ENCODE measurements at regions not wholly inside any gene's neighbourhood (a gene's known extent, or its start where the extent isn't known, plus 50 kb on each side); places are given as distances from the start of the nearest gene placed in this dataset.
"Not testable (repeated sequence)": the region's sequence is repeated elsewhere in the genome, so short reads cannot be mapped to it uniquely, and the experiment has no call there.

GRCh38 chr7:125820495-125820894, 890.9 kb upstream of the POT1 start:
- no peak for TF ChIP-seq CTCF (IDR thresholded peaks at IDR 0.05; ENCODE audit: insufficient read depth, low read depth, low read length)

GRCh38 chr7:125814100-125814499, 884.5 kb upstream of the POT1 start:
- no peak overlapping the region for H3K4me3 ChIP-seq (ENCODE audit: low read depth, low read length)
- no peak for DNase-seq (ENCODE audit: low read depth)
- TF ChIP-seq CTCF (IDR thresholded peaks at IDR 0.05; ENCODE audit: insufficient read depth, low read depth, low read length) = no peak

More at GRCh38 chr7:125820495-125820894, 890.9 kb upstream of the POT1 start:
- no peak for DNase-seq (ENCODE audit: low read depth)
- H3K4me3 ChIP-seq (ENCODE audit: low read depth, low read length) = no peak overlapping the region

GRCh38 chr7:125806491-125806890, 876.9 kb upstream of the POT1 start:
- H3K4me3 ChIP-seq (ENCODE audit: low read depth, low read length); DNase-seq (ENCODE audit: low read depth): not testable (repeated sequence)

GRCh38 chr7:125804273-125804672, 874.6 kb upstream of the POT1 start:
- no peak for DNase-seq (ENCODE audit: low read depth)
- TF ChIP-seq CTCF (IDR thresholded peaks at IDR 0.05; ENCODE audit: insufficient read depth, low read depth, low read length) = no peak
- no peak overlapping the region for H3K4me3 ChIP-seq (ENCODE audit: low read depth, low read length)

- H3K4me3 ChIP-seq (ENCODE audit: low read depth, low read length) = no peak overlapping the region
- TF ChIP-seq CTCF (IDR thresholded peaks at IDR 0.05; ENCODE audit: insufficient read depth, low read depth, low read length) = no peak
- DNase-seq (ENCODE audit: low read depth) = no peak
Observed at GRCh38 chr7:125780153-125780552, 850.5 kb upstream of the POT1 start.

- no peak overlapping the region for H3K4me3 ChIP-seq (ENCODE audit: low read depth, low read length)
- DNase-seq (ENCODE audit: low read depth) = no peak
- no peak for TF ChIP-seq CTCF (IDR thresholded peaks at IDR 0.05; ENCODE audit: insufficient read depth, low read depth, low read length)
Observed at GRCh38 chr7:125775317-125775716, 845.7 kb upstream of the POT1 start.

GRCh38 chr7:125773113-125773785, 843.6 kb upstream of the POT1 start:
- TF ChIP-seq CTCF (IDR thresholded peaks at IDR 0.05; ENCODE audit: insufficient read depth, low read depth, low read length) = no peak
- no peak overlapping the region for H3K4me3 ChIP-seq (ENCODE audit: low read depth, low read length)
- DNase-seq (ENCODE audit: low read depth) = no peak
